ENCODE measurements at regions not wholly inside any gene's neighbourhood (a gene's known extent, or its start where the extent isn't known, plus 50 kb on each side); places are given as distances from the start of the nearest gene placed in this dataset.

DNA sequence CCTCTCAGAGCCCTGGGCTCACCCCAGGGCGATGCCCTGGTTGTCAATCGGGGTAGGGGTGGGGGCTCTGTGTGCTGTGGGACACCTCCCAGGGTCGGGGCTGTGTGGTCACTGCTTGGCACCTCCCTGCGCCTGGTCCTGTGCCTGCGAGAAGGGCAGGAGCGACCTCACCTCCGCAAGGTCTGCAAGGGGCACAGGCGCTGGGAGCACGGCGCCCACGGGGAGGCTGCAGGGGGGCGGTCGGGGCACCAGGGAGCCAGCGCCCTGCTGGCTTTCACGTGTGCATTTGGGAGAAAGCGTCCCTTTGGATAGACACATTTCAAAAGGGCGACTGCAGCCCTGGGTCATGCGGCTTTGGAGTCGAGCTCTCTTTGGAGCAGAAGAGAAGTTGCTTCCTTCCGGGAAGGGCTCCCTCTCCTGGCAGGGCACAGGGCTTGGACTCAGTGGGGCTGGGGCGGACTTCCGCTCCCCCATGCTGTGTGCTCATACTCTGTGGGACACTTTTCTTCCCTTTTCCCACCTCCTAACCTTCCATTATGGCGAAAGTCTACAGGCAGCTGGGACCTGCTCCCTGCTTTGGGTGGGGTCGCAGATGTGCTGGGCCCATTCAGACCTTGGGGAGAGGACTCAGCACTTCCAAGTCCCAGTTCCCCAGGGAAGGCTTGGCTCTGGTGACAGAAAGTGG lies 52.9 kb upstream of the SLC28A3 start:
- no peak for DNase-seq

DNA sequence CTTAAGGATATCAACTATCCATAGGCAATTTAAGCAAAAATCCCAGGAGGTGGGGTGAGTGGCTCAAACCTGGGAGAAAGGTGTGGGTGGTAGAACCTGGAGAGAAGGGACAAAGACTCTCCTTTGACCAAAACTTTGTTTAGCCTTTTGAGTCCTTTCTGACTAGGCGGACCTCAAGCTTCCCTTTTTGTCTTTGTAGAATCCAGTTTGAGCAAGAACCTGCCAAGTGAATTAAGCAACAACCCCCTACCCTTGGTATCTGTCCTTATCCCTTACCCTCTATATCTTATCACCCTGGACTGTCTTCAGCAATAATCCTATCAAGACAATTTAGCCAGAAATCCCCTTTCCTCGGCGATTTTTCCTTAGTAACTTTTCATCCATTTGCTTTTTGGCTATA lies 53.5 kb upstream of the SLC28A3 start:
- no peak for DNase-seq

- DNase-seq: peak in 44 of 51 donors; percentile 1 to 75 (median 42)
Measured at GRCh38 chr9:84397151-84397728, 56.7 kb upstream of the SLC28A3 start.

- no peak for DNase-seq
Measured at GRCh38 chr9:84397822-84398221, 57.3 kb upstream of the SLC28A3 start.

DNA sequence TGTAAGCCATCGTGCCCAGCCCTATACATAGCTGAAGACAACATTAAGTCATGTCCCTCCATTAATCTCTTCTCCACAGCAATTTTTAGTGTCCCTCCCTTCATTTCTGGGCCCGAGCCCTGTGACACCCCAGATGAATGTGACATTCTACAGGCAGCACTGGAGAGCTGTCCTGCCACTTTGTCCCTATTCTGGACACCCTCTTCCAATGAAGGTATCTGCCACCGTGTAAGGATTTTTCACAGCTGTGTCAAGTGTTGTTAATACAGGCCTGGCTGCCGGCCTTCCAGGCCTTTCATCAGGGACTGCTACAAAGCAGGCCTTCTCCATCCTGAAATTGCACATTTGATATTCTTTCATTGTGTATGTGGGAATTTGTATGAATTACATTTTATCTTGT lies 62.0 kb upstream of the SLC28A3 start:
- DNase-seq: no peak

DNA sequence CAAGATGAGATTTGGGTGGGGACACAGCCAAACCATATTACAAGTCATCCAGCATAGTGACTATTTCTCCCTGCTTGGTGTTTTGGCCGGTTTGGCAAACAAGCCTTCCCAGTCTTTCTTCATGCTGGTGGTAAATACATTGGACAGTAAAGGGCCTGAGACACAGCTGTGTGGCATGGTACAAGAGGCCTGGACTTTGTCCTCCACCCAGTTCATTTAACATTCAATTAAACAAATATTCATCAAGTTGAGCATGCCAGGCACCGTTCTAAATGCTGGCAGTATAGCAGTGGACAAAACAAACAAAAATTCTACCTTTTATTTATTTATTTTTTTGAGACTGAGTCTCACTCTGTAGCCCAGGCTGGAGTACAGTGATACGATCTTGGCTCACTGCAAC lies 62.7 kb upstream of the SLC28A3 start:
- no peak for DNase-seq

DNA sequence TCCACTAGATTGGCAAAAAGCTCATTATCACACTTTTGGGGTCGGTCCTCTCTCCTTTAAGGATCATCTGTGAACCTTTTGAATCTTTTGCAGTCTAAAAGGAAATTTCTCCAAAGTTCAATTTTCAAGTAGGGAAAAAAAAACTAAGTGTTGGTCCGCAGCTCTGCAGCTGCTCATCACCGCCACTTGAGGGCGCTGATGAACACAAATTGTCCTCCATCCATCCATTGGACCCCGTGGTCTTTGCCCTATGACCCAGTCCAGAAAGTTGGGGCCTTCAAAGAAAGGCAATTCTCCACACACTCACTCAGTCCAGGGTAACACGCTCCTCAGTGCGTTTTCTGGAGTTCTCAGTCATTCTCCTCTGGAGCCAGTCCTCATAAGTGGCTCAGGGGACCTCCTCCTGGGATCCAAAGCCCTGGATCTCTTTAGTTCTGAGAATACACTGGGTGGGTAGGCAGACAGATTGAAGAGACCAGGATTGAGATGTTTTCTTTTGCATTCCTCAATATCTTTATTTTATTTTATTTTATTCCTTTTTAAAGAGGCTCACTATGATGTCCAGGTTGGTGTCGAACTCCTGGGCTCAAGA lies 63.6 kb upstream of the SLC28A3 start:
- DNase-seq: no peak

GRCh38 chr9:84405667-84406066 lies 65.1 kb upstream of the SLC28A3 start:
- DNase-seq: no peak

GRCh38 chr9:84408416-84408815 lies 67.9 kb upstream of the SLC28A3 start:
- no peak for DNase-seq

- DNase-seq: peak in 1 of 51 donors; percentile 4
Measured at GRCh38 chr9:84411683-84412267, 71.2 kb upstream of the SLC28A3 start.

DNA sequence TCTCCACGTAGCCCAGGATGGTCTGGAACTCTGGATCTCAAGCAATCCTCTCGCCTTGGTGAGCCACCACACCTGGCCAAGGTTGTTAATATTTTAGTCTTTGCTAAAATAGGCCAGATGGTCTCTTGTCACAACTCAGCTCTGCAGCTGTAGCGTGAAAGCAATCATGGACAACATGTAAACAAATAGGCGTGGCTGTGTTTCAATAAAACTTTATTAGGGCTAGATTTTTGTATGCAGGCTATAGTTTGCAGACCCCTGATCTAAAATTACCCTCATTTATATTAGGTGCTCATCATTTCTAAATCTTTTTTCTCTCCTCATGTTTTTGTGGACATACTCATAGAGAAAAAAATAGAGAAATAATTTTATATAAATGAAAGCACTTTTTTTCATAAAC lies 72.1 kb upstream of the SLC28A3 start:
- DNase-seq: no peak

DNA sequence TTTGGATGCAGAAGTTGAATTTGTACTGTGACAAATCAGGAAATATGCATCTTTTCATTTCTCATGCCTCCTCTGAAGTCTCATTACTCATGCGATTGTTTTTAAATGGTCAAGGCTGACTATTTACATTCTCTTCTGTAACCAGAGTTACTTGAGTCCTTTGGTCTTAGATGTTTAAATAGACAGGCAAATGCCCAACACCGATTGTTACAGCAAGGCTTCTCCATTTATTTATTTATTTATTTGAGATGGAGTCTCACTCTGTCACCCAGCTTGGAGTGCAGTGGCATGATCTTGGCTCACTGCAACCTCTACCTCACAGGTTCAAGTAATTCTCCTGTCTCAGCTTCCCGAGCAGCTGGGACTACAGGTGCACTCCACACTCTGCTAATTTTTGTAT lies 72.7 kb upstream of the SLC28A3 start:
- no peak for DNase-seq

GRCh38 chr9:84419031-84419602 lies 78.6 kb upstream of the SLC28A3 start:
- DNase-seq: no peak

DNA sequence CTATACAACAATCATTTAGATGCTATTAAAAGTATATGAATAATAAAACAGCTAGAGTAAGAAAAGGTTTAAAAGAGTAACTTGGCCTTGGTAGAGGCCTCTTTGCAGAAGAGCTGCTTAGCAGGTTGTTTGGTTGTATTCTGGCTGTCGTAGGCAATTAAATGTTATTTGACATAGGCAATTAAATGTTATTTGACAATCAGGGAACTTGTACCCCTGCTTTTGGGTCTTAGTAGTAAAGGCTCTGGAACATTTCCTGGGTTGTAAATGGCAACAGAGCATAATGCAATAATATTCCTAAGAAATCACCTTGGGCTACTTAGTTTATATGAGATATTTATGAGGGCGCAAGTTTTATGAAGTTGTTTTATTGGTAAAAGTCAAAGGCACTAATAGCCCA lies 84.4 kb upstream of the SLC28A3 start:
- no peak for DNase-seq

DNA sequence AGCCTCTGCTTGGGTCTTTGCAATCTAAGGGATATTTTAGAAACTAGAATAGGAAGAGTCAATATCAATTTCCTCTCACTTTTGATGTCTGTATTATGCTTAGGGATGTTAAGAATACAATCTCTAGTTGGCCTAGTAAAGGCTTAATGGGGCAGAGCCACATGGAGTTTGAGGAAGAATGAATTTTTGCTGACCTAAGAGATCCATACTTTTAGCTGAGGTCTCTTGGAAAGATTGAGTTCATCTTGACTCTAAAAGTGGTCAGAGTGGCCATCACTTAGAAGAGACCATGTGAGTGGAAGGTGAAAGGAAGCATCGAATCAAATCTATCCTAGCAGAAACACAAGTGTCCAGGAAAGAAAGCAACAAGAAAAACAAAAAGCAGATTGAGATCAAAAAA lies 92.2 kb upstream of the SLC28A3 start:
- DNase-seq: no peak

- no peak for DNase-seq
Measured at GRCh38 chr9:84435902-84436301, 95.3 kb upstream of the SLC28A3 start.

DNA sequence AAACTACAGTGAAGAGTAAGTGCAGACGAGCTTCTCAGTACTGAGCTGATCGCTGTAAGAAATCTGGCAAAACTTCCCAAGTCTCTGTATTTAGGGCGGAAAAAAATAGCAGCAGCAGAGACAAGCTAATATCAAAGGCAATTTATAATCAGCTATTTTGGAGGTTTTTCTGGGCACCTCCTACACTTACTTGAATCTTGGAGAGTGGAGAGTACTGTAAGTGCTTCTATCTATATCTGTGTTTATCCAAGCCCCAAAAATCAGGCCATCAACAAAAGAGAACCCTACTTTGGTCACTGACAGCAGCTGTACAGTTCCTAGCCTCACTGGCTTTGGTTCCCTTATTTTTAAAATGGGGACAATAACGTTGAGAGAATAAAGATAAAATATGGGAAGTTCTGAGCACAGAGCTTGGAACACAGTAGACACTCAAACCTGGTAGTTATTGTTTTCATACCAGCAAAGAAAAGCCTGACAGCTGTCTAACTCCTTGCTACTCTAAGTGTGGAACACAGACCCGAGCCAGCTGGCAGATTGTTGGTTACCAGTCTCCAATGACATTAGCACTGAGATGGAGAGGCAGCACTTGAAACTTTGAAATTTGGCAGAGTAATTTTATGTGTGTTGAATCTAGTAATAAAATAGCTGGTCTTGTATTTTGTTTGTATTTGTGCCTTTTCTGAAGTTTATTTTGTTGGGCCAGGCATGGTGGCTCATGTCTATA lies 96.0 kb upstream of the SLC28A3 start:
- peak in 3 of 51 donors; percentile 2 to 7 (median 3) for DNase-seq

DNA sequence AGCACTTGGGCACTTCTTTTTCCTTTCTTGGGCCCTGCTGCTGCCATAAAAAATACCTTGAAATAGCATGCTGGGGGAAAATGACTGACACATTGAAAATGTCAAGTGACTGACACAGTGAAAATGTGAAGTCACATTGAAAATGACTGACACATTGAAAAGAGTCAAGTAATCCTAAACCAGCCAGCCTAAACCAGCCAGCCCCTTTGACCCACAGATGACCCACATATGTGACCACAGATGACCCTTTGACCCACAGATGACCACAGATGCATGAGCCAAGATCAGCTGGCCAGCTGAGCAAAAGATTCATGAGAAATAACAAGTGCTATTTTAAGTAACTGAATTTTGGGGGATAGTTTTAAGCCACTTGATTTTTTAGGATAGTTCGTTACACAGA lies 97.8 kb upstream of the SLC28A3 start:
- no peak for DNase-seq

DNA sequence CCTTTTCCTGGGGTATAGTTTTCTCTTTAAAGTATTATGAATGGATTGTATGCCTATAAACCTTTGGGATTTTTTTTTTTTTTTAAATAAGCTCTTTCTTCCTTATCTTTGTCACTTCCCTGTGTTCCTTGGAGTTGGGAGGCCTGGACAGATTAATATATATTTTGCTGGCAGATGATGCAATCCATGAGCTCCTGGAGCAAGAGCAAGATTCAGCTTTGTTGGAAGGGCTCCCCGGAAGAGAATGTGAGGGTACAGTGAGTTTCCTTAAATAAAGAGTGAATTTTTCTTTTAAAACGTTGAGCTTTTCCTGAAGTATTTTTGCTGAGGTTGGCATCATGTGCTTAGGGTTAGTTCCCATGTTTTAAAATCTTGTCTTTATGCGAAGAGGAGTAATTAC lies 98.7 kb upstream of the SLC28A3 start:
- no peak for DNase-seq

DNA sequence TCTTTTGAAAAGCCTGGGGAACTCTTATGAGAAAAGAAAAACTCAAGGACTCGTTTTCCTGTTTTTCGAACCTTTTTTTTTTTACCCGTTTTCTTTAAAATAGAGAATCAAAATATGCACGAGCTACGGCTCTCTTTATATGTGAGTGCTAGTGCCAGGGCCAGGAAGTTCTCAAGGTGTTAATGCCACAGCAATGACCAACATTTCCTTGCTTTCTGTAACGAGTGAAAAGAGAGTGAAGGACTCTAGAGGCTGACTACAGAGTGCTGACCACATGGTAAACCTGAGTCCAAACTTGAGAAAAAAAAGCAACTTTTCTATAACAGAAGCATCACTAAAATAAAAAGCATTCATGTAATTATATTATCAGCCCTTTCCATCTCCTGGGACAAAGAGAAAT lies 102.2 kb upstream of the SLC28A3 start:
- no peak for DNase-seq

GRCh38 chr9:84445737-84446136 lies 105.2 kb upstream of the SLC28A3 start:
- DNase-seq: no peak

GRCh38 chr9:84447305-84447704 lies 106.7 kb upstream of the SLC28A3 start:
- no peak for DNase-seq

Measured in hypothalamus (tissue), 51 donors.